HCT116 (cell line): ENCODE measurements at regions not wholly inside any gene's neighbourhood (a gene's known extent, or its start where the extent isn't known, plus 50 kb on each side); places are given as distances from the start of the nearest gene placed in this dataset.

Experiments
- ATAC-seq: fragments of 200-7000 bp; cut with Tn5 transposase; 2 replicates; pipeline ENCODE4 v1.9.1; 2020; ENCODE audit warnings: mild to moderate bottlenecking, moderate library complexity
- BruUV-seq: library from RNA; stranded (reverse); fragments of 400-500 nt; replicated peaks from 2 replicates; lab custom pipeline; 2021; lab: Mats Ljungman, UMichigan
- CTCF ChIA-PET: fragments of 300-600 bp; sonication (Branson Sonifier 250); formaldehyde crosslinking; loops from one replicate; lab custom pipeline; 2021; ENCODE audit warnings: antibody characterized with exemption; lab: Charles Lee
- POLR2A ChIA-PET: fragments of 300-600, 350-600 bp; sonication (Branson Sonifier 250); formaldehyde crosslinking; loops from one replicate; lab custom pipeline; 2021; ENCODE audit warnings: antibody characterized with exemption; lab: Charles Lee
- RAD21 ChIA-PET, 2 experiments: fragments of 300-600 bp; sonication (Branson Sonifier 250); formaldehyde crosslinking; loops; one replicate each; lab custom pipeline; 2023; ENCODE audit warnings: low total read pairs in 2 of 2; ENCODE audit not compliant: uncharacterized antibody in 2 of 2, unreplicated experiment in 2 of 2, low non-redundant PET in 1 of 2; lab: Charles Lee
- DNase-seq: peaks from one replicate; pipeline ENCODE4 v3.0.0-alpha.2; 2010; ENCODE audit warnings: low read depth, low spot score
- H2AFZ ChIP-seq: fragments of 200-600 bp; shearing (Covaris generic), sonication (generic); 2 replicates; pipeline ENCODE4 v1.6.1; 2017; ENCODE audit warnings: low read depth, mixed run types, mixed read lengths, antibody characterized with exemption, low read length; ENCODE audit not compliant: poor library complexity, severe bottlenecking
- H3K27ac ChIP-seq: 2 replicates; pipeline ENCODE4 v1.5.1; 2012; ENCODE audit warnings: low read depth, low read length
- H3K27me3 ChIP-seq: fragments of 200-600 bp; sonication (generic); 2 replicates; pipeline ENCODE4 v1.6.1; 2016; ENCODE audit warnings: mixed run types, low read length, mixed read lengths; ENCODE audit not compliant: insufficient read depth
- H3K36me3 ChIP-seq, 2 experiments: fragments of 200-500 bp in 1 of 2; fragments of 200-600 bp in 1 of 2; sonication (Bioruptor generic) in 1 of 2; sonication (generic) in 1 of 2; 2 replicates each; pipeline versions ENCODE4 v1.5.1 to v1.6.1; 2014 to 2016; ENCODE audit warnings: low read length in 2 of 2, inconsistent platforms in 1 of 2, mixed read lengths in 1 of 2, mixed run types in 1 of 2; ENCODE audit not compliant: insufficient read depth in 2 of 2, control insufficient read depth in 1 of 2
- H3K4me1 ChIP-seq, 2 experiments: fragments of 200-600 bp in 1 of 2; sonication (generic) in 1 of 2; 2 replicates each; pipeline versions ENCODE4 v1.5.1 to v1.6.1; 2012 to 2017; ENCODE audit warnings: low read length in 2 of 2, inconsistent platforms in 1 of 2, mild to moderate bottlenecking in 1 of 2, mixed read lengths in 1 of 2, mixed run types in 1 of 2, moderate library complexity in 1 of 2; ENCODE audit not compliant: insufficient read depth in 2 of 2, control insufficient read depth in 1 of 2
- H3K4me2 ChIP-seq: fragments of 200-600 bp; sonication (generic); 2 replicates; pipeline ENCODE4 v1.6.1; 2017; ENCODE audit warnings: mixed run types, low read length, mixed read lengths
- H3K4me3 ChIP-seq, 2 experiments: fragments of 200-600 bp in 1 of 2; sonication (generic) in 1 of 2; replicated peaks in 1 of 2; 2 replicates each; pipeline ENCODE4 v1.5.1; 2011 to 2016; ENCODE audit warnings: low read length in 2 of 2, control low read depth in 1 of 2, low read depth in 1 of 2, mild to moderate bottlenecking in 1 of 2, mixed read lengths in 1 of 2, mixed run types in 1 of 2
- H3K79me2 ChIP-seq: fragments of 200-600 bp; sonication (generic); 2 replicates; pipeline ENCODE4 v1.6.1; 2017; ENCODE audit warnings: mild to moderate bottlenecking, mixed run types, low read length, moderate library complexity, mixed read lengths; ENCODE audit not compliant: insufficient read depth
- H3K9ac ChIP-seq: fragments of 200-600 bp; sonication (generic); 2 replicates; pipeline ENCODE4 v1.6.1; 2016; ENCODE audit warnings: low read length, mixed read lengths
- H3K9me2 ChIP-seq: fragments of 200-600 bp; sonication (generic), shearing (Covaris generic); 2 replicates; pipeline ENCODE4 v1.6.1; 2017; ENCODE audit warnings: mixed run types, mild to moderate bottlenecking, moderate library complexity; ENCODE audit not compliant: insufficient read depth
- H3K9me3 ChIP-seq, 2 experiments: fragments of 200-500 bp in 1 of 2; fragments of 200-600 bp in 1 of 2; sonication (Bioruptor generic) in 1 of 2; sonication (generic) in 1 of 2; 2 replicates each; pipeline ENCODE4 v1.6.1; 2014 to 2017; ENCODE audit warnings: low read length in 2 of 2, mixed read lengths in 2 of 2, inconsistent platforms in 1 of 2, low read depth in 1 of 2, mild to moderate bottlenecking in 1 of 2, mixed run types in 1 of 2, moderate library complexity in 1 of 2; ENCODE audit not compliant: control insufficient read depth in 1 of 2, insufficient read depth in 1 of 2
- H4K20me1 ChIP-seq: fragments of 200-600 bp; sonication (generic), shearing (Covaris generic); 2 replicates; pipeline ENCODE4 v1.6.1; 2017; ENCODE audit warnings: mixed run types, mild to moderate bottlenecking, moderate library complexity; ENCODE audit not compliant: insufficient read depth
- EZH2 ChIP-seq: fragments of 200-600 bp; sonication (generic); IDR thresholded peaks from 2 replicates; pipeline ENCODE4 v1.6.1; 2017; ENCODE audit warnings: antibody characterized with exemption, mixed run types
- EZH2phosphoT487 ChIP-seq: fragments of 200-600 bp; IDR thresholded peaks from 2 replicates; pipeline ENCODE4 v1.6.1; 2018; ENCODE audit warnings: antibody characterized with exemption, borderline replicate concordance
- FOSL1 ChIP-seq: IDR thresholded peaks from 2 replicates; pipeline ENCODE4 v1.6.1; 2012; ENCODE audit warnings: low read depth
- JUND ChIP-seq: IDR thresholded peaks from 2 replicates; pipeline ENCODE4 v1.6.1; 2012
- POLR2AphosphoS5 ChIP-seq: IDR thresholded peaks from 2 replicates; pipeline ENCODE4 v1.6.1; 2011; ENCODE audit warnings: mild to moderate bottlenecking, low read depth, low read length, moderate library complexity
- RAD21 ChIP-seq: IDR thresholded peaks from 2 replicates; pipeline ENCODE4 v1.6.1; 2012; ENCODE audit warnings: low read depth, mild to moderate bottlenecking
- REST ChIP-seq: IDR thresholded peaks from 2 replicates; pipeline ENCODE4 v1.6.1; 2012; ENCODE audit warnings: low read depth
- SIN3A ChIP-seq: IDR thresholded peaks from 2 replicates; pipeline ENCODE4 v1.6.1; 2012; ENCODE audit warnings: low read depth
- SRF ChIP-seq: IDR thresholded peaks from 2 replicates; pipeline ENCODE4 v1.6.1; 2012; ENCODE audit warnings: low read depth
- TCF7L2 ChIP-seq: IDR thresholded peaks from 2 replicates; pipeline ENCODE4 v1.7.0; 2011; ENCODE audit warnings: borderline replicate concordance, inconsistent platforms; ENCODE audit not compliant: insufficient read depth, insufficient read length; ENCODE audit errors: extremely low read depth
- YY1 ChIP-seq: IDR thresholded peaks from 2 replicates; pipeline ENCODE4 v1.6.1; 2011; ENCODE audit warnings: low read length, low read depth, moderate library complexity, mild to moderate bottlenecking; ENCODE audit not compliant: insufficient replicate concordance; ENCODE audit errors: extremely low read depth
- ZFX ChIP-seq: fragments of 450-650 bp; IDR thresholded peaks from 2 replicates; pipeline ENCODE4 v1.6.1; 2017
- ZNF274 ChIP-seq: fragments of 200-500 bp; sonication (Bioruptor generic); IDR thresholded peaks from 2 replicates; pipeline ENCODE4 v1.6.1; 2014; ENCODE audit warnings: mild to moderate bottlenecking, low read depth, low read length, inconsistent platforms
- intact Hi-C: fragments of 100-400 bp; cut with micrococcal nuclease; formaldehyde crosslinking; loops from 2 replicates; pipeline ENCODE4 v1.10.0; 2022
- TF ChIP-seq, protein P1 (sequence below): IDR thresholded peaks from 2 replicates; pipeline ENCODE4 v1.6.1; 2011; ENCODE audit warnings: mild to moderate bottlenecking, low read length, moderate library complexity; ENCODE audit not compliant: insufficient replicate concordance; ENCODE audit errors: extremely low read depth
- TF ChIP-seq, protein P2 (sequence below), 3 experiments: fragments of 200-600 bp in 1 of 3; sonication (generic) in 1 of 3; IDR thresholded peaks in 2 of 3; conservative IDR thresholded peaks in 1 of 3; 2 replicates each; pipeline ENCODE4 v1.5.1; 2012 to 2017; ENCODE audit warnings: low read depth in 2 of 3, low read length in 2 of 3, antibody characterized with exemption in 1 of 3, borderline replicate concordance in 1 of 3, control low read depth in 1 of 3, mild to moderate bottlenecking in 1 of 3, mixed read lengths in 1 of 3, mixed run types in 1 of 3, moderate library complexity in 1 of 3; ENCODE audit not compliant: insufficient read depth in 1 of 3
- TF ChIP-seq, protein P3 (sequence below): IDR thresholded peaks from 2 replicates; pipeline ENCODE4 v1.6.1; 2012

- Histone ChIP-seq H3K4me1 (no peaks in the 10 kb centered on the region), H3K4me2 (no peak overlapping the region), H3K79me2 (no peaks in the 10 kb centered on the region), H3K9me2 (no peaks in the 10 kb centered on the region), H3K9me3 (no peaks in the 10 kb centered on the region), H3K4me3 (no peak overlapping the region), H2AFZ (no peak overlapping the region), H3K9ac (no peak overlapping the region), H4K20me1 (no peaks in the 10 kb centered on the region), H3K36me3 (no peaks in the 10 kb centered on the region), H3K27me3 (no peaks in the 10 kb centered on the region), H3K27ac (no peak overlapping the region)
- intact Hi-C loops: no loop called here
- RAD21 ChIA-PET: no interaction called here
- ATAC-seq: no peak
- CTCF ChIA-PET: no interaction called here
- POLR2A ChIA-PET: no interaction called here
- DNase-seq: no peak
- TF ChIP-seq SRF (no peak), RAD21 (no peak), ZNF274 (no peak), REST (no peak), SIN3A (no peak), POLR2AphosphoS5 (no peak), EZH2 (no peak), TCF7L2 (no peak), YY1 (no peak), JUND (no peak), ZFX (no peak), EZH2phosphoT487 (no peak), FOSL1 (no peak)
- TF ChIP-seq, protein P1, sequence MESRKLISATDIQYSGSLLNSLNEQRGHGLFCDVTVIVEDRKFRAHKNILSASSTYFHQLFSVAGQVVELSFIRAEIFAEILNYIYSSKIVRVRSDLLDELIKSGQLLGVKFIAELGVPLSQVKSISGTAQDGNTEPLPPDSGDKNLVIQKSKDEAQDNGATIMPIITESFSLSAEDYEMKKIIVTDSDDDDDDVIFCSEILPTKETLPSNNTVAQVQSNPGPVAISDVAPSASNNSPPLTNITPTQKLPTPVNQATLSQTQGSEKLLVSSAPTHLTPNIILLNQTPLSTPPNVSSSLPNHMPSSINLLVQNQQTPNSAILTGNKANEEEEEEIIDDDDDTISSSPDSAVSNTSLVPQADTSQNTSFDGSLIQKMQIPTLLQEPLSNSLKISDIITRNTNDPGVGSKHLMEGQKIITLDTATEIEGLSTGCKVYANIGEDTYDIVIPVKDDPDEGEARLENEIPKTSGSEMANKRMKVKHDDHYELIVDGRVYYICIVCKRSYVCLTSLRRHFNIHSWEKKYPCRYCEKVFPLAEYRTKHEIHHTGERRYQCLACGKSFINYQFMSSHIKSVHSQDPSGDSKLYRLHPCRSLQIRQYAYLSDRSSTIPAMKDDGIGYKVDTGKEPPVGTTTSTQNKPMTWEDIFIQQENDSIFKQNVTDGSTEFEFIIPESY: no peak
- TF ChIP-seq, protein P2, sequence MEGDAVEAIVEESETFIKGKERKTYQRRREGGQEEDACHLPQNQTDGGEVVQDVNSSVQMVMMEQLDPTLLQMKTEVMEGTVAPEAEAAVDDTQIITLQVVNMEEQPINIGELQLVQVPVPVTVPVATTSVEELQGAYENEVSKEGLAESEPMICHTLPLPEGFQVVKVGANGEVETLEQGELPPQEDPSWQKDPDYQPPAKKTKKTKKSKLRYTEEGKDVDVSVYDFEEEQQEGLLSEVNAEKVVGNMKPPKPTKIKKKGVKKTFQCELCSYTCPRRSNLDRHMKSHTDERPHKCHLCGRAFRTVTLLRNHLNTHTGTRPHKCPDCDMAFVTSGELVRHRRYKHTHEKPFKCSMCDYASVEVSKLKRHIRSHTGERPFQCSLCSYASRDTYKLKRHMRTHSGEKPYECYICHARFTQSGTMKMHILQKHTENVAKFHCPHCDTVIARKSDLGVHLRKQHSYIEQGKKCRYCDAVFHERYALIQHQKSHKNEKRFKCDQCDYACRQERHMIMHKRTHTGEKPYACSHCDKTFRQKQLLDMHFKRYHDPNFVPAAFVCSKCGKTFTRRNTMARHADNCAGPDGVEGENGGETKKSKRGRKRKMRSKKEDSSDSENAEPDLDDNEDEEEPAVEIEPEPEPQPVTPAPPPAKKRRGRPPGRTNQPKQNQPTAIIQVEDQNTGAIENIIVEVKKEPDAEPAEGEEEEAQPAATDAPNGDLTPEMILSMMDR (IDR thresholded peaks at IDR 0.05 in 2 of 3, conservative IDR thresholded peaks at IDR 0.05 in 1 of 3; ENCODE audit: borderline replicate concordance in 1 of 3, insufficient read depth in 1 of 3, low read depth in 2 of 3, low read length in 2 of 3): no peak
- TF ChIP-seq, protein P3, sequence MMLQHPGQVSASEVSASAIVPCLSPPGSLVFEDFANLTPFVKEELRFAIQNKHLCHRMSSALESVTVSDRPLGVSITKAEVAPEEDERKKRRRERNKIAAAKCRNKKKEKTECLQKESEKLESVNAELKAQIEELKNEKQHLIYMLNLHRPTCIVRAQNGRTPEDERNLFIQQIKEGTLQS: no peak
- BruUV-seq: no TSS peak
Observed at GRCh38 chr12:16880864-16881285, 274.9 kb upstream of the LMO3 start.
